Daoy (cell line): ENCODE measurements at regions not wholly inside any gene's neighbourhood (a gene's known extent, or its start where the extent isn't known, plus 50 kb on each side); places are given as distances from the start of the nearest gene placed in this dataset.
A peak's percentile ranks its signal among the peaks of the same experiment; 100 is the strongest.

ENCODE experiments used
- DNase-seq: peaks from one replicate; pipeline ENCODE4 v3.0.0-alpha.2; 2015; ENCODE audit warnings: low read depth

- peak; percentile 72 for DNase-seq
Measured at GRCh38 chr17:22435231-22435974, 743.1 kb downstream of the KCNJ18 start.

DNA sequence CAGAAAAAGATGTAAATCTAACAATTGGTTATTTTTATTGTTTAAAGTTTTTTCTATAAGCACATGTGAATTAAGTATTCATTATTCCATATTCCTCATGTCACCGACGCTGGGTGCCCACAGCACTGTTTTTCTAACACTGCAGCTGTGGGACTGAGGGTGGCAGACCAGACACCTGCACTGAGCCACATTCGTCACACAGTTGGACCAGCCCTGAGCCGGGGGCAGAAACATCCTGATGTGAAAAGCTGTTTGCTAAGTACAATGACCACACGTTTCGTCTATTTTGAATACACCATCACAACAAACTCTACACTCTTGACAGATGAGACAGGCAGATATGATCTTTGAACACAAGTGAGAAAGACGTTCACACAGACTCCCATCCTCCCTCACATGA, 749.5 kb downstream of the KCNJ18 start:
- DNase-seq = no peak

DNA sequence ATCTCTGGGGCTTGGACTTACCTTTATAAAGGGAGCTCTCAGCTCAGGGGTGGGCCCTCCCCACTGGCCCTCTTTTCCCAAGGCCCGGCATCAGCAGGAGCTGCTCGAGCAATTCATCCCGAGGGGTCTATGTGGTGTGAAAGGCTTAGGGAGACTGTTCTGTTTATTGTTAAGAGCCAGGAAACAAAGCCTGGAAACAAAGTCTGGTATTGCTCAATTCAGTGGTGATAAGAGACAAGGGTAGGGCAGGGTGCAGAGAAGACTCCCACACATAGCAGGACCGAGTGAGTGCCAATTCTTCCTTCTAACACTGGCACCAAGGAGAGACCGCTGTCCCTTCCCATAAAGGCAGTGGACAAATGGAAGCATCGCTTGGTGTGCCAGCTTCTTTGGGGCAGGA, 750.7 kb downstream of the KCNJ18 start:
- DNase-seq = no peak

GRCh38 chr17:22453181-22453580, 760.9 kb downstream of the KCNJ18 start:
- DNase-seq = no peak

GRCh38 chr17:22454070-22454999, 762.0 kb downstream of the KCNJ18 start:
- peak; percentile 82 for DNase-seq

- DNase-seq = no peak
Measured at GRCh38 chr17:22459331-22459952, 767.1 kb downstream of the KCNJ18 start.

DNA sequence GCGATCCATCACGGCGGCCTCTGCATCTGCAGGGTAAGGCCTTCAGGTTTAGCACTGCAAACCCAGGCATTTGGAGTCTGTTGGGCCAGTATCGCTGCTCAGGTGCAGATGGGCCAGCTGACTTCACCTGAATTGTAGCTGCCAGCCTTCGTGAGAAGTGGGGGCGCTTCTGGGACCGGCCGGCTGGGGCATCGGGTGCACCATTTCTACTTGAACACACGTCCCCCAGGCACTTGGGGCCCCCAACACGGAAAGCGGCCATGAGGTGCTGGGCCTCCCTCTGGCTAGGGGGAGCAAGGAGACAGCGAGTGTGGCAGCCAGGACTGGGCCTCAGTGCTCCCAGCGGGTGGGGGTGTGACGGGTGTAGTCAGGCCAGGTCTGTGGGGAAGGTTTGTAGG, 767.6 kb downstream of the KCNJ18 start:
- no peak for DNase-seq

DNA sequence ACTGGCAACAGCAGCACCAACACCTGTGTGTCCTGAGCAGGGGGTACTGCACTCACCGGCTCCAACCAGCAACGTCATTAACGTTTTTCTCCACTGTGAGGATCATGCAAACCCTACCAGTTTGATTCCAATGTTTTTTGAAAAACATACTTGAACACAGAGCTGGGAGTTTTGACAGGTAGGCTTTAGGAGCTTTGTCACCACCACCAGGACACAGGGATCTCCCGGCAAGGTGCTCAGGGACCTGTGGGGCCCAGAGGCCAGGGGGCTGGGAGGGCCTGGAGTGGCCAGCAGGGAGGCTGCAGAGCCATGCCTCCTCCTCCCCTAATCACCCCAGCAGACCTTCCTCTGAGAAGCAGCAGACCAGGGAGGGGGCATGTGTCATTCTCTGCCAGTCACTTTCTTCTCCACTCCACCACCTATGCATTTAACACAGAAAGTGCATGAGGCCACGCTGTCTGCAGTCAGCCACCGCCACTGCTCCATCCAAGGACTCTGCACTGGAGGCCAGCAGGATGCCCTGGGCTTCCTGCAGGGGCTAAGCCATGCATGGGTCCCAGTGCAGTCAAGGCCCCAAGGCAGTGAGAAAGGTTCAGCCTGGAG, 768.2 kb downstream of the KCNJ18 start:
- no peak for DNase-seq

DNA sequence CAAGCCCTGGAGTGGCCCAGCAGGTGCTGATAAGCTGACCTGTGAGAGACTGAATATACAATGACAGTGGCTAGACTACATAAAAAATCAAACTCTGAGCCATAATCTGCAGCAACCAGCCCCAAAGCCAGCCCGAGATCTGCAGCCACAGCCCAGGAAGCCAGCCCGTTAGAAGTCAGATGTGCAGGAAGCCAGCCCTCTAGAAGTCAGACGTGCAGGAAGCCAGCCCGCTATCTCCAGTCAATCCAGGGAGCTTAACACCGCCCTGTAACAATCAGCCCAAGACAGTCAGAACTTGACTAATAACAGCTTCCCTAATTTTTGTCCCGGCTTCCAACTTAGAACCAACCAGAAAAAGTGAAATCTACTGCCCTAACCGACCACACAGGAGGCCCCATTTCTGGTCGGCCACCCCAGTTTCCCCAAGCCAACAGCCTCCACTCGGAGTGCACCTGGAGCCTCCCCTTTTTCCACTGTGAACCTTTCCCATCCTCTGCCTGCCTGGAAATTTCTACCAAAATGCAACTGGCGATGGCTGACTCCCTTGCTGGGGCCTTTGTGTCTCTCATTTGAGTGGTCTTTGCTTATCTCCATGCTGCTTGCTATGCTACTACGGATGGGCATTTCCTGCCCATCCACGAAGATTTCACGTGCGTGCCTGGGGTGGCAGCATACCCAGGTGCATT, 769.3 kb downstream of the KCNJ18 start:
- DNase-seq = no peak

DNA sequence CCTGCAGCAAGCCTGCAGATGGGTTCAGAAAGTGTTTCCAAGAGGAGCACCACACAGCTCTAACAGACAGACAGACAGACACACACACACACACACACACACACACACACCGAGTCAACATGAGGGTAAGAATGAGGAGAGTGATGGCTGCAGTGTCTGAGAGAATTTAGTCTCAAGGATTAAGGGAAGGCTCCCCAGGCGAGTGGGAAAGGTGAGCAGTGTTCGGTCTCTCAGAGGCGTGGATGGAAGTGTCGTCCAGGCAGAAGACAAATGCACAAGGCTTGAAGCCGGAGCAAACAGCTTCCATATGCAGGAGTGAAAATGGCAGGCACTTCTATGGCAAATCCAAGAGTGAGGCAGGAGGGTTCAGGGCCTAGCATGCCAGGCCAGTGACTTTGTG, 770.1 kb downstream of the KCNJ18 start:
- no peak for DNase-seq

DNA sequence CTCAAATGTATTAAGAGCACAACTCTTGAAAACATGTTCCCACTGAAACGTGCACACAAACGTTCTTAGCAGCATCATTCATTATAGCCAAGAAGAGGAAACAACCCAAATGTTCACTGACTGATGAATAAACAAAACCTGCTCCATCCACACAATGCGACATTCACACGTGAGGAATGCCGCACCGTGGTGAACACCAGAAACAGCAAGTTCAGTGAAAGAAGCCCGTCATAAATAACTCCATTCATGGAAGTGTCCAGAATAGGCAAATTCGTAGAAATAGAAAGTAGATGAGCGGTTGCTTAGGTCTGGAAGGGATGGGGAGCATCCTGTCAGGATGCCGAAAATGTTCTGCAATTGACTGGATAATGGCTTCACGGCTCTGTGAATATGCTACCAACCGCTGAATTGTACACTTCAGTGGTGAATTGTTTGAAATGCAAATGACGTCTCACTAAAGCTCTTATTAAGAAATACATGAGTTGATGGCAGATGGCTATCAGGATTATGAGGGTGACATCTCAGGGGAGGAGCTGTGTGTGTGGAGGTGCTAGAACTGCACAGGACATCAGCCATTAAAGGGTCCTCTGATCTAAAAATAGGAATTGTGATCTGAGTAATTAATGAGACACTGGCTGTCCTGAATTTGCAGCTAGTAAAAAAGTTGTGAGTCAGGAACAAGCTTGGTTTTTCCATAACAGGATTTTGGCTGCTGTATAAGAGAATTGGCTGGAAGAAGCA, 771.0 kb downstream of the KCNJ18 start:
- DNase-seq = no peak

DNA sequence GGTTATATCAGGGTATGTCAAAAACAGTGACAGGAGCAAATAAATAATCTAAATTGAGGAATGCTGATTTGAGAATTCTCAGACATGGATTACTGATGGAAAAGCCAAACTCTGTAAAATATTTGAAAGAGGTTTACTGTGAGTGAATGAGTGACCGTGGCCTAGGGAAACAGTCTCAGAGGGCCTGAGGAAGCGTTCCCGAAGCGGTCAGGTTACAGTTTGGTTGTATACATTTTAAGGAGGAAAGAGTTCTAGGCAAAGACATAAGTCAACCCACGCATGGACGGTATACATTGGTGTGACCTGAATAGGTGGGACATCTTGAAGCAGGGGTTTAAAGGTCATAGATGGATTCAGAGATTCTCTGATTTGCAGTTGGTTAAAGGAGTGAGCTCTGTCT, 771.7 kb downstream of the KCNJ18 start:
- DNase-seq = no peak

- DNase-seq = no peak
Measured at GRCh38 chr17:22467720-22468119, 775.4 kb downstream of the KCNJ18 start.

GRCh38 chr17:22469101-22469880, 777.0 kb downstream of the KCNJ18 start:
- DNase-seq = no peak

DNA sequence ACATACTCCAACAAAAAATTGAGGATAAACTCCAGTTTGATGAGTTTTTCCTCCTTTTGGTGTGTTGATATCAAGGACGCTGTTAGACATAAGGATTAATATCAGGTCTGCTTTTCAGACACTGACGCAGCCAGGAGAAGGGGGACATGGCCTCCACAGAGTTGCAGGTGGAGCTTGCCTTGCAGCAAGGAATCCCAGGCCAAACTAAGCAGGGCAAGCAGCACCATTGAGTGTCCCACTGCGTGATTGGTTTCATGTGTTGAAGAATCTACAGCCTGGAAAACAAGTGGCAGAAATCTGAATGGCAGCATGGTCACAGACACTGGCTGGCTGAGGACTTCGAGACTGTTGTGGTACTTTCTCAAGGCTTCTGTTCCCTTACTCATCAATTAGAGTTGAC, 777.6 kb downstream of the KCNJ18 start:
- DNase-seq = no peak

DNA sequence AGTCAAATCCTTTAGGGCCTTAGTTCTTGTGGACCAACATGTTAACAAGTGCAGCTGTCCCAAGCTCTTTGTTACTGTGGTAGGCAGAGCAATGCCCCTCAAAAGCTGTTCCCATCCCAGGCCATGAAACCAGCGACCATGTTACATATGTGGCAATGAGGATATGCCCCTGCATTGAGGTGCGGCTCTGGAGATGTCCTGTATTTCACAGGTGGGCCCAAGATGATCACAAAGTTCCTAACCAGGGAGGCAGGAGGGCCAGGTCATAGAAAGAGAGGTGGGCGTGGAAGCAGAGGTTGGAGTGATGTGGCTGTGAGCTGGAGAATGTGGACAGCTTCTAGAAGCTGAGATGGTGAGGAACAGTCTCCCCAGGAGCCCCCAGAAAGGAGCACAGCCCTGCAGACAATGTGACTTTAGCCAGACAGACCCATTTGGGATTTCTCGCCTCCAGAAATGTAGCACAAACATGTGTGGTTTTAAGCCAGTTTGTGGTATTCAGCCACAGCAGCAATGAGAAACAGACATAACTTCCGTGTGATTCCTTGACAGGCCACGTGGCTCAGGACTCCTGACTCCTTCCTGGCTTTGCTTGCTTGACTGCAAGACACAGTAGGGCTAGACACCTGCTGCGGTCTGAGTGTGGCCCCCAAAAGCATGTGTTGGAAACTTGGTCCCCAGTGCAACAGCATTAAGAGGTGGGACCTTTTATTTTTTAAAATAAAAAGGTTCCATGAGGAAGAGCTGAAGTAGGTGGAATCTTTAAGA, 778.3 kb downstream of the KCNJ18 start:
- DNase-seq = no peak

DNA sequence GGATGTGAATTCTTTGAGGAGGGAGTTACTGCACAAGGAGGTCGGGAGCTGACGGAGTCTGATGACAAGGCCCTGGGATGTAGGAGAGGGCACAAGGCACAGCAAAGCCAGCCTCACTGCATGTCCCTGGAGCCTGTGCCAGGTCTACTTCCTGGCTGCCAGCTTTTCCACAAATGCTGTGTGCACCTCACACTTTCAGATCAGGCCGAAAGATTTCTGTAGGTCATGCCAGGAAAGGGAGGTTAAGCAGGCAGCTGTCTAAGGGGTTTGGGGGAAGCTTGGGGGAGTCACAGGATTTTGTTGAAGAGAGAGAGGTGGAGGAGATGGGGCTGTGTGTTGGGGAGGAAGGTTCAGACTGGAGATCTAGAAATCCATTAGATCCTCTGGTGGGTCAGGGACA, 792.5 kb downstream of the KCNJ18 start:
- DNase-seq = no peak

- DNase-seq = no peak
Measured at GRCh38 chr17:22490399-22490798, 798.1 kb downstream of the KCNJ18 start.

- DNase-seq = no peak
Measured at GRCh38 chr17:22492331-22492730, 800.0 kb downstream of the KCNJ18 start.
